ENCODE measurements at regions not wholly inside any gene's neighbourhood (a gene's known extent, or its start where the extent isn't known, plus 50 kb on each side); places are given as distances from the start of the nearest gene placed in this dataset.

GRCh38 chr6:9095137-9095536 lies 659.8 kb upstream of the SLC35B3 start:
- Histone ChIP-seq H3K4me2 (ENCODE audit: insufficient read depth, insufficient read length, low read length) (no peak overlapping the region), H3K56ac (ENCODE audit: insufficient read length, low read depth, low read length) (no peak overlapping the region), H3K14ac (ENCODE audit: insufficient read depth, low read length) (no peak overlapping the region), H4K91ac (ENCODE audit: insufficient read length, low read depth, low read length) (no peak overlapping the region), H3T11ph (ENCODE audit: low read length) (no peak overlapping the region), H2AK5ac (ENCODE audit: insufficient read length, low read length) (no peak overlapping the region), H2BK120ac (ENCODE audit: low read depth, low read length, poor library complexity, severe bottlenecking) (no peak overlapping the region), H4K5ac (ENCODE audit: insufficient read length, low read depth, low read length) (no peak overlapping the region), H3K79me1 (ENCODE audit: insufficient read depth, low read depth, low read length, poor library complexity, severe bottlenecking) (no peaks in the 10 kb centered on the region), H2BK20ac (ENCODE audit: low read depth, low read length, poor library complexity, severe bottlenecking) (no peak overlapping the region), H3K18ac (ENCODE audit: insufficient read length, low read depth, low read length) (no peak overlapping the region), H3K79me2 (ENCODE audit: insufficient read depth, low read length) (no peaks in the 10 kb centered on the region), H4K20me1 (ENCODE audit: control insufficient read depth, insufficient read depth, insufficient read length) (no peaks in the 10 kb centered on the region), H3K27me3 (ENCODE audit: insufficient read depth, low read length) (no peaks in the 10 kb centered on the region), H3K9me3 (ENCODE audit: control insufficient read depth, low read depth, low read length) (no peaks in the 10 kb centered on the region), H3K23ac (ENCODE audit: insufficient read length, low read depth, low read length) (no peak overlapping the region), H3K9ac (ENCODE audit: extremely low read depth, insufficient read length, low read length) (no peak overlapping the region), H2BK12ac (ENCODE audit: insufficient read length, low read depth, low read length) (no peak overlapping the region), H3K4ac (ENCODE audit: low read depth, low read length) (no peak overlapping the region), H2AFZ (ENCODE audit: low read length) (no peak overlapping the region), H3K4me1 (ENCODE audit: insufficient read depth, low read length) (no peaks in the 10 kb centered on the region), H2BK15ac (ENCODE audit: low read depth, low read length) (no peak overlapping the region), H2BK5ac (ENCODE audit: insufficient read length, low read length) (no peak overlapping the region), H4K8ac (replicated peaks; ENCODE audit: insufficient read length, low read depth, low read length) (no peak overlapping the region), H3K23me2 (ENCODE audit: insufficient read length, low read depth, low read length, poor library complexity, severe bottlenecking) (no peaks in the 10 kb centered on the region), H3K27ac (ENCODE audit: insufficient read length, low read depth, low read length) (no peak overlapping the region)
- Mint-ChIP-seq H3K27me3 (ENCODE audit: low read depth) (no peaks in the 10 kb centered on the region), H3K4me1 (peaks cover 10 to 11% of the 10 kb centered on the region in 2 experiments), H3K4me3 (no peak overlapping the region), H3K9me3 (no peaks in the 10 kb centered on the region), H3K36me3 (ENCODE audit: insufficient read depth in 1 of 3, low read depth in 3 of 3) (no peaks in the 10 kb centered on the region), H3K27ac (no peak overlapping the region; a peak in 1 of 7 replicates)
- no CpG with 5 or more reads among the region's 6 CpGs for WGBS (ENCODE audit: extremely low coverage, insufficient read length, low lambda C conversion rate)
- no peak for DNase-seq
- TF ChIP-seq, protein P1, sequence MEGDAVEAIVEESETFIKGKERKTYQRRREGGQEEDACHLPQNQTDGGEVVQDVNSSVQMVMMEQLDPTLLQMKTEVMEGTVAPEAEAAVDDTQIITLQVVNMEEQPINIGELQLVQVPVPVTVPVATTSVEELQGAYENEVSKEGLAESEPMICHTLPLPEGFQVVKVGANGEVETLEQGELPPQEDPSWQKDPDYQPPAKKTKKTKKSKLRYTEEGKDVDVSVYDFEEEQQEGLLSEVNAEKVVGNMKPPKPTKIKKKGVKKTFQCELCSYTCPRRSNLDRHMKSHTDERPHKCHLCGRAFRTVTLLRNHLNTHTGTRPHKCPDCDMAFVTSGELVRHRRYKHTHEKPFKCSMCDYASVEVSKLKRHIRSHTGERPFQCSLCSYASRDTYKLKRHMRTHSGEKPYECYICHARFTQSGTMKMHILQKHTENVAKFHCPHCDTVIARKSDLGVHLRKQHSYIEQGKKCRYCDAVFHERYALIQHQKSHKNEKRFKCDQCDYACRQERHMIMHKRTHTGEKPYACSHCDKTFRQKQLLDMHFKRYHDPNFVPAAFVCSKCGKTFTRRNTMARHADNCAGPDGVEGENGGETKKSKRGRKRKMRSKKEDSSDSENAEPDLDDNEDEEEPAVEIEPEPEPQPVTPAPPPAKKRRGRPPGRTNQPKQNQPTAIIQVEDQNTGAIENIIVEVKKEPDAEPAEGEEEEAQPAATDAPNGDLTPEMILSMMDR (conservative IDR thresholded peaks at IDR 0.05) = no peak

Measured in H9 (cell line).